Body of pancreas (tissue), 4 donors: ENCODE measurements at regions not wholly inside any gene's neighbourhood (a gene's known extent, or its start where the extent isn't known, plus 50 kb on each side); places are given as distances from the start of the nearest gene placed in this dataset.

Experiments used
- CTCF ChIP-seq, 7 experiments: fragments of 450-650 bp in 4 of 7; fragments of 200-600 bp in 3 of 7; sonication (generic) in 3 of 7; IDR thresholded peaks; one replicate each; pipeline ENCODE4 v1.5.1; 2016 to 2019; ENCODE audit warnings: antibody characterized with exemption in 7 of 7
- POLR2A ChIP-seq, 3 donors: fragments of 450-650 bp; IDR thresholded peaks; one replicate each; pipeline ENCODE4 v1.6.1; 2016; ENCODE audit warnings: antibody characterized with exemption in 3 of 3, mild to moderate bottlenecking in 2 of 3

- TF ChIP-seq CTCF (IDR thresholded peaks at IDR 0.05): no peak
- TF ChIP-seq POLR2A (IDR thresholded peaks at IDR 0.05): no peak
These were observed 220.3 kb upstream of the AGTR1 start for GRCh38 chr3:148477375-148477774.
